H9 (cell line): ENCODE measurements at regions not wholly inside any gene's neighbourhood (a gene's known extent, or its start where the extent isn't known, plus 50 kb on each side); places are given as distances from the start of the nearest gene placed in this dataset.

Source experiments
- DNase-seq: peaks from one replicate; pipeline ENCODE4 v3.0.0-alpha.2; 2017
- H2AFZ ChIP-seq: one replicate; pipeline ENCODE4 v1.6.1; 2013; ENCODE audit warnings: mild to moderate bottlenecking, low read length, control low read depth, moderate library complexity
- H2AK5ac ChIP-seq: 2 replicates; pipeline ENCODE4 v1.6.1; 2013; ENCODE audit warnings: low read length, control low read depth, mixed read lengths; ENCODE audit not compliant: insufficient read length
- H2BK120ac ChIP-seq: one replicate; pipeline ENCODE4 v1.6.1; 2013; ENCODE audit warnings: low read depth, mild to moderate bottlenecking, low read length, control low read depth, inconsistent platforms; ENCODE audit not compliant: poor library complexity, severe bottlenecking
- H2BK12ac ChIP-seq: 2 replicates; pipeline ENCODE4 v1.6.1; 2013; ENCODE audit warnings: low read length, control low read depth, mixed read lengths, low read depth; ENCODE audit not compliant: insufficient read length
- H2BK15ac ChIP-seq: 2 replicates; pipeline ENCODE4 v1.6.1; 2013; ENCODE audit warnings: low read depth, low read length, control low read depth
- H2BK20ac ChIP-seq: one replicate; pipeline ENCODE4 v1.6.1; 2013; ENCODE audit warnings: low read depth, mild to moderate bottlenecking, low read length, control low read depth, inconsistent platforms; ENCODE audit not compliant: poor library complexity, severe bottlenecking
- H2BK5ac ChIP-seq: 2 replicates; pipeline ENCODE4 v1.6.1; 2013; ENCODE audit warnings: low read length, control low read depth, mixed read lengths; ENCODE audit not compliant: insufficient read length
- H3K14ac ChIP-seq: 2 replicates; pipeline ENCODE4 v1.6.1; 2013; ENCODE audit warnings: low read length, control low read depth; ENCODE audit not compliant: insufficient read depth
- H3K18ac ChIP-seq: 2 replicates; pipeline ENCODE4 v1.6.1; 2013; ENCODE audit warnings: low read depth, mild to moderate bottlenecking, mixed read lengths, low read length, control low read depth; ENCODE audit not compliant: insufficient read length
- H3K23ac ChIP-seq: 2 replicates; pipeline ENCODE4 v1.6.1; 2013; ENCODE audit warnings: low read length, control low read depth, mixed read lengths, low read depth; ENCODE audit not compliant: insufficient read length
- H3K23me2 ChIP-seq: 2 replicates; pipeline ENCODE4 v1.6.1; 2013; ENCODE audit warnings: low read depth, mild to moderate bottlenecking, mixed read lengths, low read length, control low read depth; ENCODE audit not compliant: insufficient read length, poor library complexity, severe bottlenecking
- H3K27ac ChIP-seq: 2 replicates; pipeline ENCODE4 v1.5.1; 2013; ENCODE audit warnings: low read length, control low read depth, mixed read lengths, low read depth; ENCODE audit not compliant: insufficient read length
- H3K27me3 ChIP-seq: 2 replicates; pipeline ENCODE4 v1.6.1; 2013; ENCODE audit warnings: low read length, control low read depth, inconsistent platforms; ENCODE audit not compliant: insufficient read depth
- H3K4ac ChIP-seq: 2 replicates; pipeline ENCODE4 v1.6.1; 2013; ENCODE audit warnings: low read depth, mild to moderate bottlenecking, control low read depth, inconsistent platforms, low read length, moderate library complexity
- H3K4me1 ChIP-seq: 2 replicates; pipeline ENCODE4 v1.6.1; 2013; ENCODE audit warnings: low read length, control low read depth, inconsistent platforms; ENCODE audit not compliant: insufficient read depth
- H3K4me2 ChIP-seq: 2 replicates; pipeline ENCODE4 v1.6.1; 2013; ENCODE audit warnings: low read length, control low read depth, mixed read lengths; ENCODE audit not compliant: insufficient read length, insufficient read depth
- H3K56ac ChIP-seq: 2 replicates; pipeline ENCODE4 v1.6.1; 2013; ENCODE audit warnings: low read depth, mild to moderate bottlenecking, mixed read lengths, low read length, control low read depth; ENCODE audit not compliant: insufficient read length
- H3K79me1 ChIP-seq: 2 replicates; pipeline ENCODE4 v1.6.1; 2013; ENCODE audit warnings: low read depth, mild to moderate bottlenecking, moderate library complexity, low read length, control low read depth, inconsistent platforms; ENCODE audit not compliant: insufficient read depth, poor library complexity, severe bottlenecking
- H3K79me2 ChIP-seq: 2 replicates; pipeline ENCODE4 v1.6.1; 2013; ENCODE audit warnings: low read length, control low read depth, inconsistent platforms; ENCODE audit not compliant: insufficient read depth
- H3K9ac ChIP-seq: 2 replicates; pipeline ENCODE4 v1.6.1; 2013; ENCODE audit warnings: low read length, control low read depth, mixed read lengths; ENCODE audit not compliant: insufficient read length; ENCODE audit errors: extremely low read depth
- H3K9me3 ChIP-seq: one replicate; pipeline ENCODE4 v1.6.1; 2013; ENCODE audit warnings: low read depth, low read length, inconsistent platforms; ENCODE audit not compliant: control insufficient read depth
- H3T11ph ChIP-seq: one replicate; pipeline ENCODE4 v1.6.1; 2013; ENCODE audit warnings: mild to moderate bottlenecking, low read length, control low read depth, inconsistent platforms
- H4K20me1 ChIP-seq: one replicate; pipeline ENCODE4 v1.6.1; 2013; ENCODE audit not compliant: control insufficient read depth, insufficient read length, insufficient read depth
- H4K5ac ChIP-seq: 2 replicates; pipeline ENCODE4 v1.6.1; 2013; ENCODE audit warnings: low read depth, mild to moderate bottlenecking, mixed read lengths, low read length, control low read depth; ENCODE audit not compliant: insufficient read length
- H4K8ac ChIP-seq: replicated peaks from 2 replicates; pipeline ENCODE4 v1.6.1; 2013; ENCODE audit warnings: low read length, control low read depth, mixed read lengths, low read depth; ENCODE audit not compliant: insufficient read length
- H4K91ac ChIP-seq: 2 replicates; pipeline ENCODE4 v1.6.1; 2013; ENCODE audit warnings: low read depth, mild to moderate bottlenecking, moderate library complexity, mixed read lengths, low read length, control low read depth; ENCODE audit not compliant: insufficient read length
- H3K27ac Mint-ChIP-seq, 3 experiments: 2 replicates in 2 of 3; 3 replicates in 1 of 3; pipeline ENCODE4 v1.8.0; 2020 to 2021; ENCODE audit warnings: mixed read lengths in 3 of 3, mild to moderate bottlenecking in 1 of 3, moderate library complexity in 1 of 3
- H3K27me3 Mint-ChIP-seq: 2 replicates; pipeline ENCODE4 v1.8.0; 2021; ENCODE audit warnings: low read depth, mild to moderate bottlenecking, moderate library complexity, mixed read lengths
- H3K36me3 Mint-ChIP-seq, 3 experiments: 2 replicates in 2 of 3; 3 replicates in 1 of 3; pipeline ENCODE4 v1.8.0; 2020 to 2021; ENCODE audit warnings: low read depth in 3 of 3, mixed read lengths in 3 of 3; ENCODE audit not compliant: insufficient read depth in 1 of 3
- H3K4me1 Mint-ChIP-seq, 2 experiments: 2 replicates each; pipeline ENCODE4 v1.8.0; 2020; ENCODE audit warnings: mixed read lengths in 2 of 2
- H3K4me3 Mint-ChIP-seq, 2 experiments: 2 replicates in 1 of 2; 3 replicates in 1 of 2; pipeline ENCODE4 v1.8.0; 2020 to 2021; ENCODE audit warnings: mild to moderate bottlenecking in 2 of 2, mixed read lengths in 2 of 2, moderate library complexity in 1 of 2
- H3K9me3 Mint-ChIP-seq, 2 experiments: 2 replicates in 1 of 2; 3 replicates in 1 of 2; pipeline ENCODE4 v1.8.0; 2020; ENCODE audit warnings: mild to moderate bottlenecking in 2 of 2, mixed read lengths in 2 of 2, moderate library complexity in 1 of 2
- CTCF ChIP-seq: fragments of 200-600 bp; sonication (generic); conservative IDR thresholded peaks from 3 replicates; pipeline ENCODE4 v1.8.0; 2021; ENCODE audit warnings: antibody characterized with exemption, mild to moderate bottlenecking
- WGBS: extraction: QIAGEN DNeasy Blood & Tissue Kit; methylation state at CpG from one replicate; pipeline ENCODE4 v1.1.7; 2013; ENCODE audit warnings: missing lambda C conversion rate, low lambda C conversion rate, mixed read lengths; ENCODE audit not compliant: insufficient read length; ENCODE audit errors: extremely low coverage; 5-methylcytosine and 5-hydroxymethylcytosine counted together

- Histone ChIP-seq H2AK5ac (no peak overlapping the region), H3K27ac (no peak overlapping the region), H3K79me2 (no peaks in the 10 kb centered on the region), H3K79me1 (no peaks in the 10 kb centered on the region), H3K23ac (no peak overlapping the region), H2BK5ac (no peak overlapping the region), H4K91ac (no peak overlapping the region), H3K4ac (no peak overlapping the region), H2BK12ac (no peak overlapping the region), H2AFZ (no peak overlapping the region), H3K9ac (no peak overlapping the region), H3K27me3 (no peaks in the 10 kb centered on the region), H2BK120ac (no peak overlapping the region), H3K56ac (no peak overlapping the region), H4K8ac (no peak overlapping the region), H3K4me2 (no peak overlapping the region), H3K9me3 (no peaks in the 10 kb centered on the region), H4K20me1 (no peaks in the 10 kb centered on the region), H3K18ac (no peak overlapping the region), H3K14ac (no peak overlapping the region), H3K23me2 (no peaks in the 10 kb centered on the region), H3T11ph (no peak overlapping the region), H3K4me1 (no peaks in the 10 kb centered on the region), H2BK20ac (no peak overlapping the region), H2BK15ac (no peak overlapping the region), H4K5ac (no peak overlapping the region)
- TF ChIP-seq CTCF, result no peak
- peaks cover 7% of the 10 kb centered on the region; the same call in 1 of the 2 replicates for H3K27me3 Mint-ChIP-seq
- H3K27ac Mint-ChIP-seq, result no peak overlapping the region
- H3K9me3 Mint-ChIP-seq, result peaks cover 0 to 3% of the 10 kb centered on the region in 2 experiments; a peak in 1 of 5 replicates
- DNase-seq, result no peak
- no peaks in the 10 kb centered on the region for H3K4me1 Mint-ChIP-seq
- no peak overlapping the region for H3K4me3 Mint-ChIP-seq
- H3K36me3 Mint-ChIP-seq, result no peaks in the 10 kb centered on the region; a peak in 1 of 7 replicates
- no CpG with 5 or more reads among the region's 1 CpG for WGBS
Measured at GRCh38 chr4:56743550-56743949, 62.5 kb upstream of the HOPX start.
